ENCODE measurements at regions not wholly inside any gene's neighbourhood (a gene's known extent, or its start where the extent isn't known, plus 50 kb on each side); places are given as distances from the start of the nearest gene placed in this dataset.

DNA sequence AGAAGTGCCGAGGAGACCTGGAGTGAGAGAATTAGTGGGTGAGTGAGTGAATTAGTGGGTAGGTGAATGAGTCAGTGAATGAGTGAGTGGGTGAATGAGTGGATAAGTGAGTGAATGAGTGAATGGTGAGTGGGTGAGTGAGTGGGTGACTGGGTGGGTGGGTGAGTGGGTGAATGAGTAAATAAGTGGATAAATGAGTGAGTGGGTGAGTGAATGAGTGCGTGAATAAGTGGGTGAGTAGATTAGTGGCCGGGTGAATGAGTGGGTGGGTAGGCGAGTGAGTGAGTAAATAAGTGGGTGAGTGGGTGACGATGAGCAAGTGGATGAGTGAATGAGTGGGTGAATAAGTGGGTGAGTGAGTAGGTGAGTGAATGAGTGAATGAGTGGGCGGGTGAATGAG lies 243.7 kb upstream of the MGMT start:
- DNase-seq (ENCODE audit: low read depth) = no peak

DNA sequence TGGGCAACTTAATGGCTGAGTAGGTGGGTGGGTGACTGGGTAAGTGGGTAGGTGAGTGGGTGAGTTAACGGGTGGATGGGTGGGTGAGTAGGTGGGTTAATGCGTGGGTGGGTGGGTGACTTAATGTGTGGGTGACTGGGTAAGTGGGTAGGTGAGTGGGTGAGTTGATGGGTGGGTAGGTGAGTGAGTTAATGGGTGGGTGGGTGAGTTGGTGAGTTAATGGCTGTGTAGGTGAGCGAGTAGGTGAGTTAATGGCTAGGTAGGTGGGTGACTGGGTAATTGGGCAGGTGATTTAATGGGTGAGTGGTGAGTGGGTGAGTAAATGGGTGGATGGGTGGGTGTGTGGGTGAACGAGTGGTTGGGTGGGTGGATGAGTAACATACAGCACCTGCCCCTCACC lies 243.0 kb upstream of the MGMT start:
- no peak for DNase-seq (ENCODE audit: low read depth)

DNA sequence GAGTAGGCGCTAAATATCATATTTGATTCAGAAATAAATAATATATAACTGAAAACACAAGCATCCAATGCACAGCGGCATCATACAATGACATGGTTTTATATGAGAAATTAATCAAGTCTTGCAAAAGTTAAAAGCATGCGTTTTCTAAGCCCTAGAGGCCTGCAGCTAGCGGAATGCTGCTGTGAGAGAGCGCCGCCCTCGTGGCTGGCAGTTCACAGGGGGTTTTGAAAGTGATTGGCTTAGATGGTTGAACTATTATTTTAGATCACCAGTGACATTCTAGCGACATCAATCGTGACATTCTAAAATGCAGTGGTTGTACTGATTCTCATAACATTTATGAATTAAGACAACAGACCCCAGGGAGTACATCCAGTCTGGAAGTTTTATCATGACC lies 235.2 kb upstream of the MGMT start:
- no peak for DNase-seq (ENCODE audit: low read depth)

DNA sequence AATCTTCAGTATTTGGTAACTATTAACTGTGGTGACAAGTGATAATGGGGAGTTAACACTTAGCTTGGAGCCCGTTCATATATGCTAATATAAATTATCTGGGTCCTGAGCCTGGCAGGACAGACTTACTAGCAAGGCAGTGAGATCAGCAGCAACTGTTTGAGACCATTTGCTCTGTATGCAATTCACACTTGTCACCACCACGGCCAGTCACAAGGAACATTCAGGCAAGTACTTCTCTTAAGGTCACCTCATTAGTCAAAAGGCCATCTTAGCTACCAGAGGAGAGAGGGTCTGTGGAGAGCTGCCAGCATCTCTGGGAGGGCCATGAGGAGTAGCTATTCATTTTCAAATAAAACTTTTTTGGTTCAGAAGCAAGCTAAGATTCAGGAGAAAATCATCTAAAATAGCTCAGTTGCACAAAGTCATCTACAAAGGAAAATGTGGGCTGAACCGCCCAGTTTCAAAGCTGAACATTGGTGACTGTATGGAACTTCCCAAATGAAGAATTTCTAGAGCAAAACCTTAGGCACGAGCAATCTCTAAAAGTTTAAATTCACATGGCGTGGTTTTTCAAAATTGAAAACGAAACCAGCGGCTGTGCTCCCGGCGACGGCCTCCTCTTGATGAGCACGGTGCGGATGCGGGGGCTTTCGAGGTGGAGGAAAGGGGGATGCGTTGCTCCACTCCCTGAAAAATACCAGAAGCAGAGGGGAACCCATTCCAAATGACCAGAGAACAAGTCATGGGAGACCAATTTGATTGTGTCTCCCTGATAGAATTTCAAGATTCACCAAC lies 233.5 kb upstream of the MGMT start:
- no peak for DNase-seq (ENCODE audit: low read depth)

DNA sequence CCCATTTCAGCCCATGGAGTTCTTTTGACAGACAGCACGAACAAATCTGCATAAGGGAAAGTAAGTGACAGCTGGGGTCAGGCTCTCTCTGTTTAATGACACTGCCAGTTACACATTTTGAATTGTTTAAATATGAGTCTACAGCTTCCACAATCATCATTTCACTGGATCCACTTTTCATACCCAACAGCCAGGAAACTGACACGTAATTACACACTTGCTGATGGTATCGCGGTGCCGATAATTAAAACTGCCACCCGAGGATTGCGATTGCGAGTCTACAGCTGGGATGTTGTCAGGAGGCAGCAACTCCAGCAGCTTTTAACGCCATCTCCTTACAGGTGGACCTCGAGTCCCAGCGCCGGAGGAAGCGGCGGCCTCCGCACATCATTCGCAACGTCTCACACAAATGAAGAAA lies 230.8 kb upstream of the MGMT start:
- DNase-seq (ENCODE audit: low read depth) = no peak

GRCh38 chr10:129241461-129241860 lies 225.6 kb upstream of the MGMT start:
- DNase-seq (ENCODE audit: low read depth) = no peak

GRCh38 chr10:129244298-129244697 lies 222.7 kb upstream of the MGMT start:
- no peak for DNase-seq (ENCODE audit: low read depth)

DNA sequence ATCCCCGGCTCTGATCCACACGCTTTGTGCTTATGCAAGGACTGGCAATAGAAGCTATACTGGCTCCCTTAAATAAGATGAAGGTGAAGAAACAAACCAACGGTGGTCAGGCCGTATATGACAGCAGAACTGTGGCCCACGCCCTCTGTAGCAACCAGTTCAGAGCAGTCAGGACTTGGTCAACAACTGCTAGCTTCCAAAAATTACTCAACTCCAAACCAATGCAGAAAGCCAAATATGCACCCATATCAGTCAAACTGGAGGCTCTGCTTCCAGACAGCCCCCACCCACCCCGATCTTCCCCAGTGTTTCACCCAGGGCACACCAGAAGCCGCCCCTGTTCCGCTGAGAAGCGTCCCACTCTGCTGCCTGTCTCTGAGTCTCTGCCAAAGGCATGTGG lies 222.3 kb upstream of the MGMT start:
- no peak for DNase-seq (ENCODE audit: low read depth)

- no peak for DNase-seq (ENCODE audit: low read depth)
Observed at GRCh38 chr10:129253161-129253864, 213.7 kb upstream of the MGMT start.

- DNase-seq (ENCODE audit: low read depth) = no peak
Observed at GRCh38 chr10:129253865-129254179, 213.2 kb upstream of the MGMT start.

GRCh38 chr10:129258283-129258923 lies 208.6 kb upstream of the MGMT start:
- no peak for DNase-seq (ENCODE audit: low read depth)

DNA sequence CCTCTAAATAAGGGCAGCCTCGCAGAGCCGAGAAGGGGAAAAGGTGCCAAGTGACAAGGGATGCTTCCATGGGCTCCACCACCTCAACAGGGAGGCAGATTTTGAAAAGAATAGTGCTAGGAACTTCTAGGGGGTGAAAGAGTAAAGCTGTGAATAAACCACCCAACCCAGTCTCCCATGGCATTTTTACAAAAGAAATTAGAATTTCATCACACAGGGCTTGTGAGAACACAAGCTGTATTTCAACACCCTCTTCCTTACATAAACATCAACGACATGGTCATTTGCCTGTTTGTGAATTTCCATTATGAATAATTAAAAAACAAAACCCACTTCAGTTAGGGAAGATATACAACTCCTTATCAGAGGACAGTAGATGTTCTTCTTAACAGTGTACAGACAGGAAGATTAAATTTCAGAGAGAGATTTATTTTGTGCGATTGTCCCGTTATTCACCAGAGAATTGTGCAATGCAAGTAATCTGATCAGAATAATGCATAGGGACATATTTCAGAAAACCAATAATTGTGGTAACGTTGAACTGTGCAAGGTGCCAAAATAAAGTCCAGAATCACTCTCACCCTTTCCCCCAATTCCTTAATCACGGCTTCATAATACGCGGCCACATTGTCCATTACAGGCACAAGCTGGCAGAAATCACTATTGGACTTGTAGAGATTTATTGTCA lies 207.8 kb upstream of the MGMT start:
- no peak for DNase-seq (ENCODE audit: low read depth)

DNA sequence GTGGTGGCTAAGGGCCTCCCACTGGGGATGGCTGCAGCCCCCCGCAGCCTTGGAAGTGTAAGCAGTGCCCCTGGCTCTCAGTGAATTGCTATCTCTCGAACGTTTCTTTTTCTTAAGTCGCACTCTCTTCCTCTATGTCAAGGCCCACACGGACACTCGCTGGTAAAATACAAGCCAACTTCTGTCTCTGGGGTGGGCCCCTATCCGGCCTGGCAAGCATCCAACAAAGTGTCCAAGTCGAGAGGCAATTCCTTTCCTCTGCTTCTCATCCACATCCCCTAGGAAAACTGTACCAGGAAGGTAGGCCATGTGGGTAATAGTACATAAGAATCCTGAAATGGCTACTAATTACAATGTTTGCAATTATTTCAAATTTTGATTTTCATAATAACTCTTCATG lies 194.9 kb upstream of the MGMT start:
- DNase-seq (ENCODE audit: low read depth) = no peak

- no peak for DNase-seq (ENCODE audit: low read depth)
Observed at GRCh38 chr10:129272866-129273650, 194.0 kb upstream of the MGMT start.

- DNase-seq (ENCODE audit: low read depth) = no peak
Observed at GRCh38 chr10:129273860-129274259, 193.2 kb upstream of the MGMT start.

DNA sequence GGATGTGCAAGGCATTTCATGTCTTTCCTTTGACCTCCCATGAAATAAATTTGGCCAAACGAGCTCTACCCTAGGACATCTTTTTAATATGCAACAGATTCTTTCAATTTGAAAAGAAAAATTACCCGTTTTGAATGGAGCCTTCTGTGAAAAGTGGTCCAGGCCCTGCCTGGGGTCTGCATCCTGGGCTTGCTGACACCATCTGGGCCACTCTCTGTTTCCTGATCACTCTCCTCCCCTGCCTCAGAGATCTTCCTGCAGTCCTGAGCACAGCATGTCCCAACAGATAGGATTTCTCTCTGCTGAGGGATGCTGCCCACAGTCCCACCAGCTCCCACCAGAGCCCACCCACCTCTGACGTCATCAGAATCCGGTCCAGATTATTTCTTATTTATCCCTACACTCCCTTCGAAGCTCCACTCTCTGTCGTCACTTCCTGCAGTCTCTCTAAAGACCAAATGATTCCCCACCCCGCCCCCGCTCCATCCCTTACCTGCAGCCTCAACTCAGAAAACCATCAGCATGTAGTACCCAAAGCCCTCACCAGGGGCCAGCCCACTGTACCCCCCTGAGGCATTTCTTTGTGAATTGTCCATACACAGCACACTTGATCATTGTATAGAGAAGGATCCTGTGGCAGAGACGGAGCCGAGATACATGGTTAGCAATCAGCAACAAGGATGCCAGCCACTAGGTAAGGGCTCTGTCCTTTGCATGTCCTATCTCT lies 192.1 kb upstream of the MGMT start:
- no peak for DNase-seq (ENCODE audit: low read depth)

- DNase-seq (ENCODE audit: low read depth) = no peak
Observed at GRCh38 chr10:129275886-129276285, 191.2 kb upstream of the MGMT start.

DNA sequence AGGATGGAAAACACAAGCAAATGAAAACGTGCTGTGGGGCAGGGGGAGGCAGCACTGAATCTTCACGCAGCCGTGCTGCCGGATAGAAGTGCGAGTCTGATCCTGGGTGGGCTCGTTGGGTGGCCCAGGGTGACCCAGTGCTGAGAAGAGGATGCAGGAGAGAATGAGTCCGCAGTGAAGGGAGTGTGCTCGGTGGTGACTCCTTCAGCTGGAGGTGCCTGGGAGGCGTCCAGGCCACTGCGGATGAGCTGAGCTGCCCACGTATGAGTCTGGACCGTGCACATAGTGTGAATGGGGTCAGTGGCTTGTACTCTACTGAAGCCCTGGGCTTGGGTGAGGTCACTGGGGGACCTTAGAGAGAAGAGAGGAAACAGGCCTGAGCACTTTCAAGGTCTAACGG lies 190.0 kb upstream of the MGMT start:
- no peak for DNase-seq (ENCODE audit: low read depth)

- no peak for DNase-seq (ENCODE audit: low read depth)
Observed at GRCh38 chr10:129277841-129278240, 189.2 kb upstream of the MGMT start.

DNA sequence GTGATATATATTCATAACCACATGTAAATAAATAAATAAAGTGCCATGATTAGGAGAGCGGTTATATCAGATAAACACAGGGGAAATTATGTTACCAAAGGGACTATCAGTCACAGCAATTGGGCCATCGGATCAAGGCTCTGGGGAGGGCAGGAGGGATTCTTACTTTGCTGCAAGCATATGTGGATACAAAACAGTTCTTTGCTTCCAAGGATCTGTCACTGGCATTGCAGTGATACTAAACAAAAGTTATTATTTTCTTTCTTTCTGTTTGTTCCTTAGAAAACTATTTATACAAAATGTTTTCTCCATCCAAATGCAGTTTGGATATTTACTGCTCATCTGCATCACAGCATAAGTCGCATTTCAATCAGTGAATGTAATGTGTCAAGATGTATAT lies 188.4 kb upstream of the MGMT start:
- no peak for DNase-seq (ENCODE audit: low read depth)

GRCh38 chr10:129279446-129280154 lies 187.4 kb upstream of the MGMT start:
- DNase-seq (ENCODE audit: low read depth) = no peak

All from HS-5 (cell line).